Panc1 (cell line): ENCODE measurements at regions not wholly inside any gene's neighbourhood (a gene's known extent, or its start where the extent isn't known, plus 50 kb on each side); places are given as distances from the start of the nearest gene placed in this dataset.

Experiments
- POLR2AphosphoS5 ChIP-seq: IDR thresholded peaks from 2 replicates; pipeline ENCODE4 v1.6.1; 2012; ENCODE audit warnings: mild to moderate bottlenecking, low read depth, low read length, moderate library complexity
- SIN3A ChIP-seq: IDR thresholded peaks from 2 replicates; pipeline ENCODE4 v1.6.1; 2012; ENCODE audit warnings: low read depth, mild to moderate bottlenecking, low read length, moderate library complexity, borderline replicate concordance; ENCODE audit not compliant: insufficient read depth
- TCF7L2 ChIP-seq: IDR thresholded peaks from 2 replicates; pipeline ENCODE4 v1.6.1; 2011; ENCODE audit warnings: mild to moderate bottlenecking, low read depth, low read length, inconsistent platforms
- TF ChIP-seq, protein P1 (sequence below): fragments of 450-650 bp; IDR thresholded peaks from 2 replicates; pipeline ENCODE4 v1.5.1; 2017; ENCODE audit warnings: mild to moderate bottlenecking
- TF ChIP-seq, protein P2 (sequence below), 2 experiments: IDR thresholded peaks; 2 replicates each; pipeline ENCODE4 v1.6.1; 2011 to 2012; ENCODE audit warnings: low read depth in 2 of 2, control low read depth in 1 of 2, low read length in 1 of 2, mild to moderate bottlenecking in 1 of 2, moderate library complexity in 1 of 2; ENCODE audit not compliant: insufficient read depth in 1 of 2

- TF ChIP-seq, protein P1, sequence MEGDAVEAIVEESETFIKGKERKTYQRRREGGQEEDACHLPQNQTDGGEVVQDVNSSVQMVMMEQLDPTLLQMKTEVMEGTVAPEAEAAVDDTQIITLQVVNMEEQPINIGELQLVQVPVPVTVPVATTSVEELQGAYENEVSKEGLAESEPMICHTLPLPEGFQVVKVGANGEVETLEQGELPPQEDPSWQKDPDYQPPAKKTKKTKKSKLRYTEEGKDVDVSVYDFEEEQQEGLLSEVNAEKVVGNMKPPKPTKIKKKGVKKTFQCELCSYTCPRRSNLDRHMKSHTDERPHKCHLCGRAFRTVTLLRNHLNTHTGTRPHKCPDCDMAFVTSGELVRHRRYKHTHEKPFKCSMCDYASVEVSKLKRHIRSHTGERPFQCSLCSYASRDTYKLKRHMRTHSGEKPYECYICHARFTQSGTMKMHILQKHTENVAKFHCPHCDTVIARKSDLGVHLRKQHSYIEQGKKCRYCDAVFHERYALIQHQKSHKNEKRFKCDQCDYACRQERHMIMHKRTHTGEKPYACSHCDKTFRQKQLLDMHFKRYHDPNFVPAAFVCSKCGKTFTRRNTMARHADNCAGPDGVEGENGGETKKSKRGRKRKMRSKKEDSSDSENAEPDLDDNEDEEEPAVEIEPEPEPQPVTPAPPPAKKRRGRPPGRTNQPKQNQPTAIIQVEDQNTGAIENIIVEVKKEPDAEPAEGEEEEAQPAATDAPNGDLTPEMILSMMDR, result no peak
- TF ChIP-seq SIN3A (no peak), POLR2AphosphoS5 (no peak), TCF7L2 (no peak)
- TF ChIP-seq, protein P2, sequence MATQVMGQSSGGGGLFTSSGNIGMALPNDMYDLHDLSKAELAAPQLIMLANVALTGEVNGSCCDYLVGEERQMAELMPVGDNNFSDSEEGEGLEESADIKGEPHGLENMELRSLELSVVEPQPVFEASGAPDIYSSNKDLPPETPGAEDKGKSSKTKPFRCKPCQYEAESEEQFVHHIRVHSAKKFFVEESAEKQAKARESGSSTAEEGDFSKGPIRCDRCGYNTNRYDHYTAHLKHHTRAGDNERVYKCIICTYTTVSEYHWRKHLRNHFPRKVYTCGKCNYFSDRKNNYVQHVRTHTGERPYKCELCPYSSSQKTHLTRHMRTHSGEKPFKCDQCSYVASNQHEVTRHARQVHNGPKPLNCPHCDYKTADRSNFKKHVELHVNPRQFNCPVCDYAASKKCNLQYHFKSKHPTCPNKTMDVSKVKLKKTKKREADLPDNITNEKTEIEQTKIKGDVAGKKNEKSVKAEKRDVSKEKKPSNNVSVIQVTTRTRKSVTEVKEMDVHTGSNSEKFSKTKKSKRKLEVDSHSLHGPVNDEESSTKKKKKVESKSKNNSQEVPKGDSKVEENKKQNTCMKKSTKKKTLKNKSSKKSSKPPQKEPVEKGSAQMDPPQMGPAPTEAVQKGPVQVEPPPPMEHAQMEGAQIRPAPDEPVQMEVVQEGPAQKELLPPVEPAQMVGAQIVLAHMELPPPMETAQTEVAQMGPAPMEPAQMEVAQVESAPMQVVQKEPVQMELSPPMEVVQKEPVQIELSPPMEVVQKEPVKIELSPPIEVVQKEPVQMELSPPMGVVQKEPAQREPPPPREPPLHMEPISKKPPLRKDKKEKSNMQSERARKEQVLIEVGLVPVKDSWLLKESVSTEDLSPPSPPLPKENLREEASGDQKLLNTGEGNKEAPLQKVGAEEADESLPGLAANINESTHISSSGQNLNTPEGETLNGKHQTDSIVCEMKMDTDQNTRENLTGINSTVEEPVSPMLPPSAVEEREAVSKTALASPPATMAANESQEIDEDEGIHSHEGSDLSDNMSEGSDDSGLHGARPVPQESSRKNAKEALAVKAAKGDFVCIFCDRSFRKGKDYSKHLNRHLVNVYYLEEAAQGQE (IDR thresholded peaks at IDR 0.05; ENCODE audit: insufficient read depth in 1 of 2, low read depth in 2 of 2, low read length in 1 of 2), result no peak
Measured at GRCh38 chr1:187903223-187903622, 1074.5 kb downstream of the PLA2G4A start.
